GM21515 (cell line): ENCODE measurements at regions not wholly inside any gene's neighbourhood (a gene's known extent, or its start where the extent isn't known, plus 50 kb on each side); places are given as distances from the start of the nearest gene placed in this dataset.
"Not testable (repeated sequence)": the region's sequence is repeated elsewhere in the genome, so short reads cannot be mapped to it uniquely, and the experiment has no call there.

Source experiments
- ATAC-seq: cut with Tn5 transposase; IDR thresholded peaks from one replicate; pipeline ENCODE4 v1.9.1; 2021; ENCODE audit not compliant: unreplicated experiment

DNA sequence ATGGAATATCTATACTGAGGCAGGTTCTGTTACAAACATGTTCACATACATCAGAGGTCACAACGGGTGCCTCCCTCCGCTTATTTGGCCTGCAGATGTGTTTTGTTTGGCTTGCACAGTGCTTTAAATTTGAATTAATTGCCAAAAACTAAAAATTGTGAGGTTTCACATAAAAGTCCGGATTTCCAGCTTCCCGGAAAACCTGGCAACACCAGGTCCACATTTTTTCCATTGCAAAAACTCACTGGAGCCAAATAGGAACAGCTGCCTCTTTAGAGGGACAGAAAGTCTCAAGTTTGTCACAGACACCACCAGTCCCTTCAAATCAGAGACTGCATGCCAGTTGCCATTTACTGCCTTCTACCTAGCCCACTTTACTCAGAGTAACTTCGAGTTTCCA is 205.9 kb upstream of the MDFIC2 start:
- no peak for ATAC-seq

DNA sequence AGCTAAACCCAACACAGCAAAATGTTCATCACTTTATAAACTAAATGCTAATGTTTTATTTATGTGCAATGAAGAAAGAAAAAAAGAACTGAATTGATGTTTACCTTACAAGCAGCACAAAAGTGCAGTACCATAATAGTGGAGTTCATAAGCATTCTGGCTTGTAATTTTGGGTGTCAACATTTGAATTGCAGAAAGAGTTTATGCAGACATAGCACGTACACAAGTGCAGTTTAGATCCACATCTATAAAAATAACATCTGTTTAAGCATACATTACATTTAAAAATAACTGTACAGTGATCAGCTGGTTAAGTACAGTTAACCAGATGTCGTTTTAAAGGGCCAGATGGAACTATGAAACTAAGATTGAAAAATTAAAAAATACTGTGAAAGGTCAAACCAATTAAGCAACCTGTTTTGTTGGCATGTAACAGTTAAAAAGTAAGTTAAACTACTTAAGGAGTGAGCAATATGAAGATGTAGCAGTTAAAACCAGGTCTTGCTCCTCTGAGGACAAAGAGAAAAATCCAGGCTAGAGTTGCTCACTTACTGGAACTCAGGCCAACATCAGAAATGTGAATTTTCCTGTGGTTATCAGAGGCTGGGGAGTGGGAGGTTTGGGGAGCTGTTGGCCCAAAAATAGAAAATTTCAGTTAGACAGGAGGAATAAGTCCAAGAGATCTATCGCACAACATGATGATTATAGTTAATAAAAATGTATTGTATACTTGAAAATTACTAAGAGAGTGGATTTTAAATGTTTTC is 204.9 kb upstream of the MDFIC2 start:
- ATAC-seq = no peak

DNA sequence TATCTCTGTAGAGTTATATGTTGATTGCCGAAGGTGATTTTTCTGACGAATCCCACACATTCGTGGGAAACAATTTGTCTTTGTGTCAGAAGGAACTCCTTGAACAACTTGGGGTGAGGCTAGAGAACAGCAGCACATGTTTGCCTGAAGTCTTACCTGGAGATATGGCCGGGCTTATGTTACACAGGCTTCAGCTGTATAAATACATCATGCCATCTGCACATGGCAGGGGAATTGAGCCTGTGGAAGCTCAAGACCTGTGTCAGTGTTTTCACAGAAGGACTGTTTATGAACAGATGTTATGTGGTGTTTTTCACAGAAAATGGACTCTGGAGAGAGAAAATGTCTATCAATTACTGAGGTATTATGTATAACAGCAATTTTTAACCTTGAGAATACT is 203.6 kb upstream of the MDFIC2 start:
- ATAC-seq = no peak

DNA sequence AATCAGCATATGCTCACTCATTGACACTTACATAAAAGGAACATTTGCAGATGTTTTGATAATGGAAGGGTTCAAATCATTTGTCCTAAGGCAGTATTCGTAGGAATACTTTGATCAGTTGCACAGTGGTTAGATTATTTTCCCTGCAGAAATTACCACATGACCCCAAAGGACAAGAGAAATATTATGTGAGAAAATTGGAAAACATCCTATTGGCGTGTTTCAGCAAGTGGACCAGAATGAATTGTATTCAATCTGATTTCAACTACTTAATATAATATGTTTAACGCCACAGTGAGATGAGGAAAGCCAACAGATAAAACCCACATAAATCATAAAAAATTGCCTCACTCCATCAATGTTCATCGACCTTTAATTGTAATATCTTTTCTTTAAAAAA is 195.0 kb upstream of the MDFIC2 start:
- no peak for ATAC-seq

DNA sequence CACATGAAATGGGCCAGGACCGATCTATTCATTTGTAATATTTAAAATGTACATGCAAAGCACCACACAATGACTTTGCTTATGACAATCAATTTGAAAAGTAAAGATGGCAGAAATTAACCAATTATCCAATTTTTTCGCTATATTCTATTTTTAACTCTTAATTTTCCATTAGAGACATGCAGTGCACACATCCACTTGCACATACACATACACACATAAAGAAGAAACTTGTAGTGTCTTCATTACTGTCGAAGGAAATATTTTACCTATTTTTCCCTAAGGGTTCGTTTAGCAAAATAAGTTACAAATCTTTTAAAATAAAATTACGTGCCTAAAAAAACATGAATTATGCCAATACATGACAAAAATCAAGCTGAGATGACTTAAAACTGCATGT is 194.3 kb upstream of the MDFIC2 start:
- no peak for ATAC-seq

DNA sequence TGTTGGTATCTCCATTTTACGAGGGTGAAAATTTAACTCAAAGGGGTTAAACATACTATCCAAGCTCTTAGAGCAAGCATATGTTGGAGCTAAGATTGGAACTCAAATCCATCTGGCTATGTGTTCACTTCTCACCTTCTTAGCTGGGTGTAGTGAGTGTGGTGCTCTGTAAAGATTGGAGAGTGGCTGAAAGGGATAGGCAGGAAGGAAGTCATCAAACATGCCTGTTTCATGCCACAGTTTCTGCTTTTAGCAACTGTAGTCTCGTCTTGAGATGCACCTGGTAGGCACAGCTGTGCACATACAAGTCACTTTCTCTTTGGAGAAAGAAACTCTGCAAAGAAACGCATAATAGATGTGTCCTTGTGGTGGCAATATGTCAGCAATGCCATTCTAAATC is 189.1 kb upstream of the MDFIC2 start:
- ATAC-seq = no peak

DNA sequence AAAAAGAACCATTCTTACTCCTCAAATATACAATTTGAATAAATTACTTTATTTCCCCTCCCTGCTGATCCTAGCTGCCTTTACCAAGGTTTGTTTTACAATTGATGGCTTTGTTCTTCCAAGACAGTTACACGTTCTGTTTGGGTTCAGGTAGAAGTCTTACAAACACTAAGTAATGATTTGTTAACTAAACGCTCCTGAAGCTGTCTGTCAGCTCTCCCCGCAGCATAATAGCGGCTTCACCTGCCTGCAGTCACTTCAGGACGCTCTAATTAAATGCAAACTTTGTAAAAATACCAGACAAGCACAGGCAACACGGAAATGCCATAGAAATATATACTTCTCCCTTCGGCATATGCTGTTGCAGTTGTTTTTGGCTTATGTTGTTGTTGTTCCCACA is 176.4 kb upstream of the MDFIC2 start:
- no peak for ATAC-seq

DNA sequence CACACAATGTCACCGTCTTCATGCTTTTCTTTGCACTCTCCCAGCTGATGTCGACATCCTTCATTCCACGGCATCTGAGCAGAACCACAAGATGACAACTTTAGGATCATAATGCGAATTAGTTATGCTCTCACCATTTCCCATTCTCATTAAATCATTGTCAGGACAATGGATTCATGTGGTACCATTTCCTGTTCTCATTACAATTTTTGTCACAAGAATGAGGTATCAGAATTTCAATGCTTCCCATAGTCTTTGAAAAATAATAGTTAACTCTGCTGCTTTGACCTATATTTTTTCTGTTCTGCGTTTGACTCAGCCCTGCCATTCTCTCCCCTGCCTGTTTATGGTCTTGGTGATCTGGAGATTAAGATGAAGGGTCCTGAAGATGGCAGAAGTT is 175.7 kb upstream of the MDFIC2 start:
- ATAC-seq = no peak

DNA sequence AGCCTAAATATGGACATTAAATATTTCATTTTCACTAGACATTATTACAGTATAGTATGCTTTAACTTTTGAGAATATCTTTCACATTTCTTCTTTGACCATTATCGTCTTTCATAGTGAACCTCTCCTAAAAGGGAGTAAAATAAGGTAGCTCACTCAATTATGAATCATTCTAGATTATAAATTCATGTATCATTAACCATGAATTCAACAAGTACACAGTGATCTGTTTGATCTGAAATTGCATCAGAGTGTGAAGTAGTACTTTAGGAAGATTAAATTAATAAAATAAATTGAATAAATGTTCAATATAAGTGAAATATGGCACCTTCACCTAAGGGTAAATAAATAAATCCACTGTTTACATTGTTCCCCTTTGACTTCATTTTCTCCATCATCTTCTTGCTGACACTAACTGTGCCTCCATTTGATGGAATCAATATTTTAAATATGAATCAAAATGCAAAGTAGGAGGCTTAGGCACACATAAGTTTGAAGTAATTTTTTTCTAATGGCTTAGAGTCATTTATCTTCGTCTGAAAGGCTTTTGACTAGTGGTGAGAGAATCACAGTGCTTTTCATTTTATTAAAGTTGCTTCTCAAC is 174.1 kb upstream of the MDFIC2 start:
- no peak for ATAC-seq

DNA sequence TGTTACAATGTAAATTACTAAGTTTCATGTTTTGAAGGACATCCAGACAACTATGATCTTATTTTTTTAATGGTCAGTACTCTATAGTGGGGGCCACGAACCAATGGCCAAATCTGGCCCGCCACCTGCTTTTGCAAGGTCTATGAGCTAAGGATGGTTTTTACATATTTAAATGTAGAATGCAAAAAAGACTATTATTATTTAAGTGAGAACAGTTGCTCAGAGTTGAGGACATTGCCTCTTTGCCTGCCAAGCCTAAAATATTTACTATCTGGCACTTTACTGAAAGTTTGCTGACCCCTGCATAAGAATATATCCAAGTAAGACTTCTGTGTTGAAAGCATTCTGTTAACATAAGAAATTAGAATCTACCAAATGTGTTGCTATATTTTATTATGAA is 163.7 kb upstream of the MDFIC2 start:
- ATAC-seq = no peak

DNA sequence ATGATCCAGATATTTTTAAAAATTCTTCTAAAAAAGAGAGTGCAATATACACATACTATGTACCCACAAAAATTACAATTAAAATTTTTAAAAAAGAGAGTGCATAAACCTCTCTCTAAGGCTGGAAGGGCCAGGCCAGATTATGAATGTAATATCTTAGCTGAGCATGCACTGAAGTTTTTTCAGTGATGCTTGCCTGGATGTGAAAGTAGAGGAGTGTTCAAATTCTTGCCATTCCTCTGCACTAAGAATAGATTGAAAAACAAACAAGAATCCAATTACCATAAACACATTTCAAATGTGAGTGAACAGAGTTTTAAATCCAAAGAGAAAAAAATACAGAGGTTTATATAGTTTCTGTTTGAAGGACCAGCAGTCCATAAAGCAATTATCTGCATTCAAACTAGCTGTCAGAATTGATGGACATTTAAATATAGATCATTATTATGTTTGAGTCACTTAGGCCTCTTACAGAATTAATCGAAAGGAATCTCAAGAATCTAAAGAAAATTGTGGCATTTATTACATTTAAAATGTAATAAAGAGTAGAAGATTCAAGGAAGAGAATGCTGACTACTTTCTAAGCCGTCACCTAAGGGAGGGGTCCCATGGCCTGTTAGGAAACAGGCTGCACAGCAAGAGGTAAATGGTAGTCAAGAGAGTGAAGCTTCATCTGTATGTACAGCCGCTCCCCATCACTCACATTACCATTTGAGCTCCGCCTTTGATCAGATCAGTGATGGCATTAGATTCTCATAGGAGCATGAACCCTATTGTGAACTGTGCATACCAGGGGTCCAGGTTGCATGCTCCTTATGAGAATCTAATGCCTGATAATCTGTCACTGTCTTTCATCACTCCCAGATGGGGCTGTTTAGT is 159.3 kb upstream of the MDFIC2 start:
- no peak for ATAC-seq

DNA sequence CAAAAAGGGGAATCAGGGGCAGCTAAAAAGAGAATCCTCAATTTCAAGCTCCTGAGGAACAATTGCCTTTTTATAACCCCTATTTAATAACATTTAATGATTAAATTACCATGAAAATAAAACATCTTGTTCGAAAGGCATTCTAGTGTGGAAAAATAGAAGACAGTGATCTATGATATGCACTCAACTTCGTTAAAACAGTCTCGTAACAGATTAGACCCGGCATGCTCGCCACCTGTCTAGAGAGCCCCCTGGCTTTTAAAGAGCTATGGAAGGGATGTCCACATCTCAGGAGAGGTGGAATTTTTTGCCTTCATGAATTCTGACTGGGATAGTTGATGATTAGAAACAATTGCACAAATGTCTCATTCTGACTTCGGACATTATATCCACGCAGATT is 153.7 kb upstream of the MDFIC2 start:
- ATAC-seq = no peak

DNA sequence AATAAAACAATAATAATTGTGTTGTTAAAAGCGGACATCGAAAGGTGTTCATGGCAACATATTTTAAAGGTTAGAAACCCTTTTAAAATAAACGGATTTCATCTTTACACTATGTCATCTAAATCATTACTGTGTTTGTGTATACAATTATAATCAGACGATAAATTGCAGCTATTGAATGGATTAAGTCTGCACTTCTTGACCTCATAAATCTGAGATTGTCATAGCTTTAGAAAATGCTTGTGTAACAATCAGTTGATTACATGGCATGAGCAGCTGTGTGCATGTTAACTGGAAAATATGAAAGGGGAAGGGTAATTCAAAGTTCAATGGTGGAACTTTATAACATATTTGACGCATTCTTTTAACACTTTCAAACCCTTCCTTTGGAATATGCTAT is 152.4 kb upstream of the MDFIC2 start:
- ATAC-seq = no peak

DNA sequence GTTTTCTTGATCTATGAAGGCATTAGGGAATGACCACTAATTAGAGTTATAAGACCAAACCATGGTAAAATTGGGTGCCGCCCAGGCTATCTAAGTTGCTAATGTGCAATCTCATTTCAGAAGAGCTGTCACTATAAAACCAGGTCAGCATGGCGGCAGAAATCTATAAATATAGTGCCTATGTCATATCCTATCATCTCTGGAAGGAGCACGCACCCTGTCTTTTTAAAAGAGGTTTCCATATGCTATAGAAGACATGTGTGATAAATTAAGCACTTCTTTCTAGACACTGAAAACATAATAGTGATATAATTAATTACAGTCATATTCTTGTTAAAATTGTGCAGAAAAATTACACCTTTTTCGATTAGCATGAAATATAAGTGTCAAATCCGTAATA is 152.0 kb upstream of the MDFIC2 start:
- ATAC-seq = no peak

DNA sequence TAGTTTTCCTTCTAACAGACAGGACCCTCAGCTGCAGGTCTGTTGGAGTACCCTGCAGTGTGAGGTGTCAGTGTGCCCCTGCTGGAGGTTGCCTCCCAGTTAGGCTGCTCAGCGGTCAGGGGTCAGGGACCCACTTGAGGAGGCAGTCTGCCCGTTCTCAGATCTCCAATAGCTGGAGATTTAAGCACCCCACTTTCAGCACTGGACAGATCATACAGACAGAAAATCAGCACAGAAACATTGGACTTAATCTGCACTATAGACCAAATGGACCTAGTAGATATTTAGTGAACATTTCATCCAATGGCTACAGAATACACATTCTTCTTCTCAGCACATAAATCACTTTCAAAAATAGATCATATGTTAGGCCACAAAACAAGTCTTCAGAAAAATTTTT is 137.8 kb upstream of the MDFIC2 start:
- not testable (repeated sequence) for ATAC-seq

DNA sequence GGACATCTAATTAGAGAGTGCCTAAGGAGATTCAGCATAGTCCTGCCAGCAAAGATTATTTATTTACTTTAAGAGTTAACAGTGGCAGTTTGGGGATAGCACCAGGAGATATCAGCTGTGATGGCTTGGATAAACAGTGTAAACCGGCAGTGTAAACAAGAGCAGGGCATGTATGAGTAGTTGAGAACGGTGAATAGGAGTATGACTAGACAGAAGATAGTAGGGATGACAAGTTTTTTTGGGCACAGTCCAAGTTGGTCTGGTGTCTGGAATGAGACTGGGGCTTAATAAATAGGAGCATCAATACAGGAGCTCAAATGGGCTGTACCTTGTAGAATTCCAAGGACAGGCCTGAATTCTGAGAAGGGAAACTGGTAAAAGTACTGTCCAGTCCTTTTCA is 123.0 kb upstream of the MDFIC2 start:
- ATAC-seq = not testable (repeated sequence)

DNA sequence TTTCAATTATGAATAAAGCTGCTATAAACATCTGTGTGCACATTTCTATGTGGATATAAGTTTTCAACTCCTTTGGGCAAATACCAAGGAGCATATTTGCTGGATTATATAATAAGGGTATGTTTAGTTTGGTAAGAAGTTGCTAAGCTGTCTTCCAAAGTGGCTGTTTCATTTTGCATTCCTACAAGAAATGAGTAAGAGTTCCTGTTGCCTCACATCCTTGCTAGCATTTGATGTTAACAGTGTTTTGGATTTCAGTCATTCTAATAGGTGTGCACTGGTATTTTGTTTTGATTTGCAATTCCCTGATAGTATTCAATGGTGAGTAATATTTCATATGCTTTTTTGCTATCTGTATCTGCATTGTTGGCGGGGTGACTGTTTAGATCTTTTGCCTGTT is 120.7 kb upstream of the MDFIC2 start:
- no peak for ATAC-seq

DNA sequence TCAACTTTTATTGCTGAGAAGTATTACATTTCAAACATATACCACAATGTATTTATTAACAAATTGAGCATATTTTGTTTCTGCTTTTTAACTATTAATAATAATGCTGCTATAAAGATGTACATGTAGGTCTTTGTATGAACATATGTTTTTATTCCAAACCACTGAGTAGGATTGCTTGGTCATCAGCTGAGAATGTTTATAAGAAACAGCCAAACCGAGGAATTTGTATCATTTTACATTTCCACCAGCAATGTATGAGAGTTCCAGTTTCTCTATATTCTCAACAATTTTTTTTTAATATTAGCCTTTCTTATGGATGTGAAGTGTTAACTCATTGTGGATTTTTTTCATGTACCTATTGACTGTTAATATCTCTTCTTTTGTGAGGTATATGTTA is 119.5 kb upstream of the MDFIC2 start:
- no peak for ATAC-seq

DNA sequence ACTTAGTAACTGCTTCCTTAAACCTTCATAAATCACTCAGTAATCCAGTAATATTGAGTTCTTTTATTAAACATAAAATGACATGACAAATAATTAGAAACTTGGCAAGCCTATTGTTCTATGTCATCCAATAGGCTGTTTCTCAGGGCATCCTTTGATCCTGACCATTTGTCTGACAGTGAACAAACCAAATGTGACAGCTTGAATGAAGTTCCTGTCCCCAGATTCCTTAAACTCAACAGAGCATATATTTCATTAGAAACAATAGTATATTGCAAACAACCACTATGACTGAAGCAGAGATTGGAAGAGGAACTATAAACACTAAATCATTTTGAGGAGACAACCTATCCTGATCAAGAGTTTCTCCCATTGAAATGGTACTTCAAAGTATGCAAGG is 113.6 kb upstream of the MDFIC2 start:
- no peak for ATAC-seq

DNA sequence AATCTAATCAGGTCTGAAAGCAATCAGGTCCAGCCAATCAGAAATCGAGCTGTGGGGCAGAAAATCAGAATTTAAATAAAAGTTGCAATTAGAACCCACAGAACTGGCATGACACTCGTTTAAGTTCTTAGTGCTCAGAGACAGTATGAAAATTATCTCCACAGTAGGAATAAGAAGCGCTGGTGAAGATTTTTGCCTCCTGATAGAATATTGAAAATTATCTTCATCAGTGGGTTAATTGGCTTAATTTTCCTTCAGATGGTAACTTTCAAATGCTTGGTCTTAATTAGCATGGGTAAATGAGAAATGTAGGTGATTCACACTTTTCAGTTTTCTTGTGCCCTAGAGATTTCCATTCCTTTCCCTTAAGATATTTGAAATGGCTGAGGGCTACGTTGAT is 109.1 kb upstream of the MDFIC2 start:
- no peak for ATAC-seq

DNA sequence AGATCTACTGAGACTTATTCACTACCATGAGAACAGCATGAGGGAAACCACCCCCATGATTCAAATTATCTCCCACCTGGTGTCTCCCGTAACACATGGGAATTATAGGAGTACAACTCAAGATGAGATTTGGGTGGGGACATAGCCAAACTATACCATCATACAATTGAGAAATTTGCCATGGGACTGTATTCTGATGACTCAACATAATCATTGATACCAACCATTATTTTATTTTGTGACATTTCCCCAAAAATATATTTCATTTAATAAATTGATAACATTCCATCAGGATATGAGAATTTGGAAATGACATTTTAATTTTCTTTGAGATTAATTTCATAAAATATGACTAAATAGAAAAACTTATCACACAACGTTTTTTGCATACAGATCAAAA is 96.6 kb upstream of the MDFIC2 start:
- ATAC-seq = no peak

DNA sequence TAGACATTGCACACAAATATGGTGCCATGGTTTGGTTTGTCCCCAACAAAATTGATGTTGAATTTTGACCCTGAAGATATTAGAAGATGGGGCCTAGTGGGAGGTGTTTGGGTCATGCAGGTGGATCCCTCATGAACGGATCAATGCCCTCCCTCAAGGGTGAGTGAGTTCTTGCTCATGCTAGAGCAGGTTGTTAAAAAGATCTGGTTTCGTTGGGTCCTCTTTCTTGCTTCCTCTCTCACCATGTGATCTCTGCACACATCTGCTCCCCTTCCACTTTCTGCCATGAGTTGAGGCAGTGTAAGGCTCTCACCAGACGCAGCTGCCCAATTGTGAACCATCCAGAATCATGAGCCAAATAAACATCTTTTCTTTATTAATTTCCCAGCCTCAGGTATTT is 87.8 kb upstream of the MDFIC2 start:
- peak; percentile 70 for ATAC-seq
